ENCODE measurements at regions not wholly inside any gene's neighbourhood (a gene's known extent, or its start where the extent isn't known, plus 50 kb on each side); places are given as distances from the start of the nearest gene placed in this dataset.

GRCh38 chr10:81403451-81403850, 471.5 kb upstream of the NRG3 start:
- WGBS (ENCODE audit: insufficient coverage), result no CpG with 5 or more reads among the region's 3 CpGs
- H3K4me3 Mint-ChIP-seq, result no peak overlapping the region
- no peaks in the 10 kb centered on the region for H4K20me1 ChIP-seq (ENCODE audit: insufficient read depth, low read length)
- TF ChIP-seq CTCF (IDR thresholded peaks at IDR 0.05), result no peak
- H3K36me3 ChIP-seq (replicated peaks in 1 of 2; ENCODE audit: control insufficient read depth in 1 of 2, insufficient read depth in 2 of 2, low read length in 2 of 2), result no peaks in the 10 kb centered on the region
- H3K27me3 Mint-ChIP-seq (ENCODE audit: low read depth in 3 of 3), result peaks cover 0 to 1% (median 0%) of the 10 kb centered on the region in 3 donors
- H3K9me3 Mint-ChIP-seq, result peaks cover 0 to 2% (median 0%) of the 10 kb centered on the region in 7 donors
- H2AFZ ChIP-seq (ENCODE audit: insufficient read depth, low read depth, low read length, poor library complexity, severe bottlenecking), result no peak overlapping the region
- H3K9ac ChIP-seq (ENCODE audit: insufficient read depth, low read length, poor library complexity, severe bottlenecking), result no peak overlapping the region
- H3K27ac ChIP-seq (ENCODE audit: low read depth in 1 of 2, low read length in 2 of 2), result no peak overlapping the region
- H3K4me1 ChIP-seq (ENCODE audit: control insufficient read depth in 1 of 2, insufficient read depth in 2 of 2, low read length in 2 of 2), result no peaks in the 10 kb centered on the region
- H3K27me3 ChIP-seq (ENCODE audit: control insufficient read depth in 2 of 2, insufficient read depth in 2 of 2, low read length in 2 of 2), result no peaks in the 10 kb centered on the region
- H3K9me3 ChIP-seq (replicated peaks in 1 of 2; ENCODE audit: control insufficient read depth in 1 of 2, insufficient read depth in 1 of 2, low read length in 2 of 2), result no peaks in the 10 kb centered on the region
- H3K27ac Mint-ChIP-seq, result no peak overlapping the region
- intact Hi-C loops (cut with micrococcal nuclease), result no loop called here
- H3K4me1 Mint-ChIP-seq, result no peaks in the 10 kb centered on the region
- H3K4me3 ChIP-seq (replicated peaks in 1 of 3; ENCODE audit: low read depth in 2 of 3, low read length in 3 of 3), result no peak overlapping the region
- no peak for DNase-seq
- no peaks in the 10 kb centered on the region for H3K36me3 Mint-ChIP-seq
- no peak overlapping the region for H3K4me2 ChIP-seq (replicated peaks; ENCODE audit: extremely low read depth, low read length, poor library complexity, severe bottlenecking)
- H3K79me2 ChIP-seq (ENCODE audit: insufficient read depth, low read length), result no peaks in the 10 kb centered on the region

GRCh38 chr10:81405399-81405798, 469.6 kb upstream of the NRG3 start:
- H3K27ac ChIP-seq (ENCODE audit: low read depth in 1 of 2, low read length in 2 of 2), result no peak overlapping the region

More at GRCh38 chr10:81405399-81405798, 469.6 kb upstream of the NRG3 start:
- no peaks in the 10 kb centered on the region for H4K20me1 ChIP-seq (ENCODE audit: insufficient read depth, low read length)
- H3K27me3 ChIP-seq (ENCODE audit: control insufficient read depth in 2 of 2, insufficient read depth in 2 of 2, low read length in 2 of 2), result no peaks in the 10 kb centered on the region
- no peak overlapping the region for H3K4me2 ChIP-seq (replicated peaks; ENCODE audit: extremely low read depth, low read length, poor library complexity, severe bottlenecking)
- H2AFZ ChIP-seq (ENCODE audit: insufficient read depth, low read depth, low read length, poor library complexity, severe bottlenecking), result no peak overlapping the region
- Mint-ChIP-seq H3K27me3 (ENCODE audit: low read depth in 3 of 3) (peaks cover 0 to 1% (median 0%) of the 10 kb centered on the region in 3 donors), H3K4me3 (no peak overlapping the region), H3K9me3 (no peaks in the 10 kb centered on the region), H3K27ac (no peak overlapping the region), H3K4me1 (no peaks in the 10 kb centered on the region), H3K36me3 (no peaks in the 10 kb centered on the region)
- intact Hi-C loops (cut with micrococcal nuclease), result no loop called here
- H3K4me3 ChIP-seq (replicated peaks in 1 of 3; ENCODE audit: low read depth in 2 of 3, low read length in 3 of 3), result no peak overlapping the region
- H3K36me3 ChIP-seq (replicated peaks in 1 of 2; ENCODE audit: control insufficient read depth in 1 of 2, insufficient read depth in 2 of 2, low read length in 2 of 2), result no peaks in the 10 kb centered on the region
- DNase-seq, result no peak
- TF ChIP-seq CTCF (IDR thresholded peaks at IDR 0.05), result no peak
- no peak overlapping the region for H3K9ac ChIP-seq (ENCODE audit: insufficient read depth, low read length, poor library complexity, severe bottlenecking)
- no peaks in the 10 kb centered on the region for H3K9me3 ChIP-seq (replicated peaks in 1 of 2; ENCODE audit: control insufficient read depth in 1 of 2, insufficient read depth in 1 of 2, low read length in 2 of 2)
- no peaks in the 10 kb centered on the region for H3K4me1 ChIP-seq (ENCODE audit: control insufficient read depth in 1 of 2, insufficient read depth in 2 of 2, low read length in 2 of 2)
- no peaks in the 10 kb centered on the region for H3K79me2 ChIP-seq (ENCODE audit: insufficient read depth, low read length)
- no CpG with 5 or more reads among the region's 2 CpGs for WGBS (ENCODE audit: insufficient coverage)
